ENCODE measurements at regions not wholly inside any gene's neighbourhood (a gene's known extent, or its start where the extent isn't known, plus 50 kb on each side); places are given as distances from the start of the nearest gene placed in this dataset.
"Not testable (repeated sequence)": the region's sequence is repeated elsewhere in the genome, so short reads cannot be mapped to it uniquely, and the experiment has no call there.

- TF ChIP-seq CTCF, POLR2A (IDR thresholded peaks at IDR 0.05): not testable (repeated sequence)
Measured at GRCh38 chr5:158439204-158439603, 580.3 kb upstream of the CLINT1 start.

Measured in Peyer's patch (tissue), 4 donors.